AG04449 (cell line): ENCODE measurements at regions not wholly inside any gene's neighbourhood (a gene's known extent, or its start where the extent isn't known, plus 50 kb on each side); places are given as distances from the start of the nearest gene placed in this dataset.

Experiments used
- CTCF ChIA-PET: fragments of 350-600 bp; formaldehyde crosslinking; extraction: SDS; loops from one replicate; lab custom pipeline; 2021; ENCODE audit warnings: antibody characterized with exemption; lab: Yijun Ruan, JAX
- POLR2A ChIA-PET: fragments of 400-600, 350-600 bp; formaldehyde crosslinking; extraction: SDS; loops from one replicate; lab custom pipeline; 2020; ENCODE audit warnings: antibody characterized with exemption, inconsistent platforms; lab: Yijun Ruan, JAX
- DNase-seq: peaks from one replicate; pipeline ENCODE4 v3.0.0-alpha.2; 2010; ENCODE audit warnings: low read depth, low spot score
- H3K4me3 ChIP-seq: 2 replicates; pipeline ENCODE4 v1.5.1; 2011; ENCODE audit warnings: low read depth, mild to moderate bottlenecking, control low read depth, low read length
- TF ChIP-seq, protein P1 (sequence below): IDR thresholded peaks from one replicate; pipeline ENCODE4 v1.5.1; 2011; ENCODE audit warnings: mild to moderate bottlenecking, moderate library complexity, low read length, control low read depth, inconsistent platforms; ENCODE audit not compliant: insufficient read depth; ENCODE audit errors: missing control alignments

DNA sequence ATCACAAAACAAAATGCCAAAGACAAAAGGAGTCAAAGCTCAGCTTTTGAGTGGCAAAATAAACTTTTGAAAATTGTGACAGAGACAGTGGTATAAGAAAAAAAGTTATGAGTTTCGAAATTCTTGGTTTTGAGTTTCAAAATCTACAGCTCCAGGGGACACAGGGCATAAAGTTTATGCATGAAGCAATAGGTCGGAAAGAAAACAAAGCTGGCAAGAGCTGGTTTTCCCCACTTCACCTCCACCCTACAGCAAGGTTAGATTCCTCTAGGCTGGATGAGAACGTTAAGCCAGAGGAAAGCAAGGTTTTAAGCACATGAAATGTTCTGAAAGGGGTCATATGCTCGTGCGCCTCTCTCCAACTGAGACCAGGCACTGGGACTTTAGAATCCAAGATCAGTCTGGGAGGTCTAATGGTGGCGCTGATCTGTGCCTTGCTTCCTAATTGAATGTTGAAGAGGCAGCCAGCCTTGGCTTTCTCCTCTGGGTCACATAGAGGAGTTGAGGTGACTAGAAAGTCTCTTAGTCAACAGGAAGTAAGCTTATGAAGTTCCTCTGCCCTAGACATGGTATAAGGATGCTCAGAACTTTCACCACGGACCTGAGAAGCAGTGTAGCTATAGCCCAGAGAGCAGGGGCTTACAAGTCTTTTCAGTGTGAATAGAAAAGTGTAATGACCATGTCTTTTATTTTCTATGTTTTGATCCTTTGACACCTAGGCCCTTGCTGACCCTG, 167.7 kb upstream of the DMAC1 start:
- no peak overlapping the region for H3K4me3 ChIP-seq
- no peak for DNase-seq
- CTCF ChIA-PET: no interaction called here
- TF ChIP-seq, protein P1, sequence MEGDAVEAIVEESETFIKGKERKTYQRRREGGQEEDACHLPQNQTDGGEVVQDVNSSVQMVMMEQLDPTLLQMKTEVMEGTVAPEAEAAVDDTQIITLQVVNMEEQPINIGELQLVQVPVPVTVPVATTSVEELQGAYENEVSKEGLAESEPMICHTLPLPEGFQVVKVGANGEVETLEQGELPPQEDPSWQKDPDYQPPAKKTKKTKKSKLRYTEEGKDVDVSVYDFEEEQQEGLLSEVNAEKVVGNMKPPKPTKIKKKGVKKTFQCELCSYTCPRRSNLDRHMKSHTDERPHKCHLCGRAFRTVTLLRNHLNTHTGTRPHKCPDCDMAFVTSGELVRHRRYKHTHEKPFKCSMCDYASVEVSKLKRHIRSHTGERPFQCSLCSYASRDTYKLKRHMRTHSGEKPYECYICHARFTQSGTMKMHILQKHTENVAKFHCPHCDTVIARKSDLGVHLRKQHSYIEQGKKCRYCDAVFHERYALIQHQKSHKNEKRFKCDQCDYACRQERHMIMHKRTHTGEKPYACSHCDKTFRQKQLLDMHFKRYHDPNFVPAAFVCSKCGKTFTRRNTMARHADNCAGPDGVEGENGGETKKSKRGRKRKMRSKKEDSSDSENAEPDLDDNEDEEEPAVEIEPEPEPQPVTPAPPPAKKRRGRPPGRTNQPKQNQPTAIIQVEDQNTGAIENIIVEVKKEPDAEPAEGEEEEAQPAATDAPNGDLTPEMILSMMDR: no peak
- POLR2A ChIA-PET: no interaction called here

DNA sequence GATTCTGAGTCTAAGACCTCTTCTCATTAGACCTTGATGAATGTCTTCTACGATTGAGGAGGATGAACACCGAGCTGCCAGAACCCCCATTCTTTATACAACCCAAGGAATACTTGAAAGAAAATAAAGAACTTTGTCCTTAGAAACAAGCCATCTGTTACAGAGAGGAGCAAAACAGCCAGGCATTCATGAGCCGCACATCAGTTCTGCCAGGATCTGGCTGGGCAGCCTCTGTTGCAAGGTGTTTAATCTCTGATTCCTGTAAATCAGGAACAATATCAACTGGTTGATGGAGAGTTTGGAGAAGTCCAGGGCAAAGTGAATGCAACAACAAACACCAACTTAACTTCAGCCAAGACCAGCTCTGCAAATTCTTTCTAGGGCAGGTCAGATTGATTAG, 165.5 kb upstream of the DMAC1 start:
- no peak overlapping the region for H3K4me3 ChIP-seq
- no peak for DNase-seq
- ChIA-PET POLR2A (no interaction called here), CTCF (no interaction called here)
- TF ChIP-seq, protein P1: no peak

DNA sequence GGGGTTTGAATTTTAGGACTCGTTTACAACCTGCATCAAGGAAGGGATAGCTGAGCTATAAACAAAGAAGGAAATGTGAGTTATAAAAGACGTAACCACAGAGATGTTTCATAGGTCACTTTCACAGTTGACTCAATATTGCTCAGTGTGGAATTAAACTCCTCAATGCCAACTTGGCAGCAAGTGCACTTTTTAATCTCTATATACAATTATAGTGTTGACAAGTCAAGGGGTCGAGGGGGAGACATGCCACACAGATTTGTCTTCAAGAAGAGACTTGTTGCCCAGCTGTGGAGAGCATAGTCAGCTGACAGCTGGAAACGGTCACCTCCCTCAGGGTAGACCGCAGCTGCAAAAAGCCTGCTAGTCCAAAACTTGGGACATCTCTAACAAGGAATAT, 163.4 kb upstream of the DMAC1 start:
- H3K4me3 ChIP-seq: no peak overlapping the region
- TF ChIP-seq, protein P1: no peak
- ChIA-PET CTCF (no interaction called here), POLR2A (no interaction called here)
- DNase-seq: no peak

DNA sequence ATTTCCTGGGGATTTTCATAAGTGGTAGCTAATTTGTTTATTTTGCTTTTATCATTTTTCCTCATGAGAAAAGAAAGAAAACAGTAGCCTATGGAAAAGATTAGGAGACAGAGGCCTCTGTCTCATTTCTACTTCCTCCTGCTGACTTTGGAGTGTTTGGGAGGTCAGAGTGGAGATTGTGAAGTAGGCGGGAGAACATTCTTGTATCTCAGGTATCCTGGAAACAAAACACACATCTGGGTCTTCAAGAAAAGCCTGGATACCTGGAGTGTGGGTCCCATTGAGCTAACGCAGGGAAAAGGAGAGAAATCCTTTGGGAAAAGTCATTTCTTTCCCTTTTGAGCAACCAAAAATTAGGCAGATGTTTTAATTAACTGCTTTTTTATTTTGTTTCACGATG, 161.5 kb upstream of the DMAC1 start:
- H3K4me3 ChIP-seq: no peak overlapping the region
- DNase-seq: no peak
- POLR2A ChIA-PET: no interaction called here
- CTCF ChIA-PET: no interaction called here
- TF ChIP-seq, protein P1: no peak

DNA sequence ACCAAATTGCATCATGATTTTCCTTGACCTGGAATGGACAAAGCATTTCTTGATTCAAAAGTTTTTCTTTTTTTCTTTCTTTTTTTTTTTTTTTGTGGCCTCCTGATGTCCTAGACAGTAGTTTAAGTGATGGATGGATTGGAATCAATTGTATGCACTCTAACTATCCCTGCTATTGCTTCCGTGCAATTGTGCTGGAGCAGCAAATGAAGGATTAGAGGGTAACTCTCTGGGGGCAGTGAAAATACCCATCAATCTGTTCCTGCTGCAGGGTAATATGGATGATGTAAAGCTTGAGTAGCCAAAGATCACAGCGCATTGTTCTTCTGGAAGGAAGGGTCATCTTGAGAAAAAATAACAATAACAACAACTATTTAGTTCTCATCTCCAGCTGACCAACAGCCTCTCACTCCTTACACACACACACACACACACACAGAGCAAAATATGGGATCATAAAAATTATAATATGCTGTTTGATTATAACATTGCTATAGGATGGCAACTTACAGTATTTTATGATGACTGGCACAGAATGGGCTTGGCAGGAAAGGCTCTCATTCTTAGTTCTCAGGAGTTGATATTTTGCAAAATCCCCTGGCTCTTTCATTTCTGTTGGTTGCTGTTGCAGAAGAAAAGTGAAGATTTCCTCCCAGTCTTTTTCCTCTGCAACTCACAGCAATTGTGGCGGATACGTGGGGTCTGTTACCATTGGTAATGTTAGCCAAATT, 160.9 kb upstream of the DMAC1 start:
- TF ChIP-seq, protein P1: no peak
- POLR2A ChIA-PET: no interaction called here
- CTCF ChIA-PET: no interaction called here
- no peak for DNase-seq
- no peak overlapping the region for H3K4me3 ChIP-seq

DNA sequence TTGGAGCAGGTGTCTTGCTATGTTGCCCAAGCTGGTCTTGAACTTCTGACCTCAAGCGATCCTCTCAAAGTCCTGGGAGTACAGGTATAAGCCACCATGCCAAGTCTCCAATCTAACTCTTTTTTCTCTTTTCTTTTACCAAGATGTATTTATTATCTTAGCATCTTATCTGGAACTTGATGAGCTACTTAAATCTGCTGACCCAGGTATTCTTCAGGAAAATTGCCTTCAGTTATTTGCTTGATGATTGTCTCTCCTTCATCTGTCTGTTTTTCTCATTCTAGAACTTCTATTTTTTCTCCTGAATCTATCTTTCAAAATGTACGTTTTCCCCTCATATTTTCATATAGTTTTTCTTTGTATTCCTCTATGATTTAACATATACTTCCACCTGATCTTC, 158.2 kb upstream of the DMAC1 start:
- DNase-seq: no peak
- ChIA-PET POLR2A (no interaction called here), CTCF (no interaction called here)
- H3K4me3 ChIP-seq: no peak overlapping the region
- TF ChIP-seq, protein P1: no peak
